ENCODE measurements at regions not wholly inside any gene's neighbourhood (a gene's known extent, or its start where the extent isn't known, plus 50 kb on each side); places are given as distances from the start of the nearest gene placed in this dataset.

GRCh38 chr6:132100388-132100990 is 149.3 kb upstream of the CCN2 start:
- TF ChIP-seq CREB1 (IDR thresholded peaks at IDR 0.05; ENCODE audit: low read depth), result no peak
- TF ChIP-seq TEAD4 (IDR thresholded peaks at IDR 0.05), result no peak
- no peak for TF ChIP-seq FOXM1 (IDR thresholded peaks at IDR 0.05; ENCODE audit: borderline replicate concordance, low read depth)

All from Ishikawa (cell line).